Stimulated activated CD8-positive, alpha-beta memory T cell treated with anti-CD3 and anti-CD28 coated beads, Interleukin-7, amount 100 ng/mL, for 4 hours (primary cell): ENCODE measurements at regions not wholly inside any gene's neighbourhood (a gene's known extent, or its start where the extent isn't known, plus 50 kb on each side); places are given as distances from the start of the nearest gene placed in this dataset.
"Not testable (repeated sequence)": the region's sequence is repeated elsewhere in the genome, so short reads cannot be mapped to it uniquely, and the experiment has no call there.

ENCODE experiments used
- DNase-seq, 2 donors: peaks; one replicate each; pipeline ENCODE4 v3.0.0-alpha.2; 2020; ENCODE audit warnings: low read depth in 2 of 2

DNA sequence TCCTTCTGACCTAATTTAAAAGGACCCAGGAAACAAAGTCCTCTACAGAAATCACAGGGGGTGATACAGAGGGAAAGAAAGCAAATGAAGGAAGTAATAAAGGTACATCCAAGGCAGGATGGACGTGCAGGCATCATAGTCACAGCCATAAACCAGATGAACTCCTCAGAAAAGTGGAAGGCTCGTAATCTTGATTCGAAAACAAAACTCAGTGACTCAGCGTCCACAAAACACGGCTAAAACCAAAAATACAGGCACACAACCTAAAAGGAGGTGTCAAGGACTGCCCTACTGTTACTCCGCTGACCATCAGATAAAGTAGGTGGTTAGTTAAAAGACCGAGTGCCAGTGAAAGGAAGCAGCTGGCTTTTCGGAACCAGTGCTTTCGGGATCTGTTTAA lies 81.5 kb downstream of the TRIM69 start:
- not testable (repeated sequence) for DNase-seq

DNA sequence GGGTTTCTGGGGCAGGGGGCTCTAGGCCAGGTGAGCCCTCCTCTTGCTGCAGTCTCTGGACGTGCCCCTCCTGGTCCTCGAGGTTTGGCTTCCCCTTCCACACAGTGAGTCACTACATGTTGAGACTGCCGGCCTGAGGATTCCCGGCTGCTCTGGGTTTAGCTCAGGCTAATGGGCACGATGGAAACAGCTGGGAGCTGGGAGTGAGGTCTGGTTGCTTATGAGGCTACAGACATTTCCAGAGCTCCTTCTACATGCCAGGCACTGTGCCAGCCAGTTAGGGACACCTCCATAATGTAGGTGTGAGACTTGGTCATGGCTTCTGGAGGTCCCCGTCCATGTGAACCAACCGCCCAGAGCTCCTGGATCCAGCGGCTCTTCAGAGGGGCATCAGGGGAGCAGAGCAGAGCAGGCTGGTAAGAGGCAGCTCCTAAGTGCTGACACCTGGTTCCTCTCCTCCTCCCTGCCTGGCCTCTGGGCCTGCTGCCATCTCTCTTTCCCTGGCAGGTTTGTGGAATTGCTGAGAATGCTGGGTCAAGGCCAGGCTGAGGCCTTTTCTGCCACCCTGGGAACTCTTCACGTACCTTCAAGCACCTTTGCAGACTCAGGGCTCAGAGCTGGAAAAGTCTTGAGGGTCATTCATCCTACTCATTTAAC lies 83.1 kb downstream of the TRIM69 start:
- DNase-seq: not testable (repeated sequence)

DNA sequence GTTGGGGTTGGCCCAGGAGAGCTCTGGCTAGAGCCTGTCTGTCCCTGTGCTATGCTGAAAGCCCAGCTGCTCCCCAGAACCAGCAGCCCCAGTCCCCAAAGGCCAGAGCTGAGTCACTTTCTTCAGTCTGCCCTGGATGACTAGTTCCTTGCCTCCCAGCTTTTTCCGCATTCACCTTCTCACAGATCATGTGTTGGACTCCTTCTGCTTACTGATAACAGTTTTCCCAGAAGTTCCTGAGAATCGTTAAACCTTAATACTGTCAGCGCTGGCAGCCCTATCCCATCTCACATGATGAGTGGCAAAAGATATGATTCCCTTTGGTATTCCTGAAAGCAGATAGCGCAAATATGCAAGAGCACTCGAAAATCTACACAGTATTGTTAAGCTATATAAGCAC lies 84.2 kb downstream of the TRIM69 start:
- not testable (repeated sequence) for DNase-seq

DNA sequence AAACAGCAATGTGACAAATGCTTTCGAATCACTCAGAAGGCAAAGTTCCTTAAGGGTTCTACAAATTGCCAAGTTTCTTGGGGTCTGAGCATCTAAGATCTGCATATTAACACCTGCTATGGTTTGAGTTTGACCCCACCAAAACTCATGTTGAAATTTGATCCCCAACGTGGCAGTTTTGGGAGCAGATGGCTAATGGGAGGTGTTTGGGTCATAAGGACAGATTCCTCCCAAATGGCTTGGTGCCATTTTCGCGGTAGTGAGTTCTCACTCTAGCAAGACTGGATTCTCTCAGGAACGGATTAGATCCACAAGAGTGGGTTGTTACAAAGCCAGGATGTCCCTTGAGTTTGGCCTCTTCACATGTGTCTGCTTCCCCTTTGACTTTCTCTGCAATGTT lies 84.6 kb downstream of the TRIM69 start:
- DNase-seq: not testable (repeated sequence)

DNA sequence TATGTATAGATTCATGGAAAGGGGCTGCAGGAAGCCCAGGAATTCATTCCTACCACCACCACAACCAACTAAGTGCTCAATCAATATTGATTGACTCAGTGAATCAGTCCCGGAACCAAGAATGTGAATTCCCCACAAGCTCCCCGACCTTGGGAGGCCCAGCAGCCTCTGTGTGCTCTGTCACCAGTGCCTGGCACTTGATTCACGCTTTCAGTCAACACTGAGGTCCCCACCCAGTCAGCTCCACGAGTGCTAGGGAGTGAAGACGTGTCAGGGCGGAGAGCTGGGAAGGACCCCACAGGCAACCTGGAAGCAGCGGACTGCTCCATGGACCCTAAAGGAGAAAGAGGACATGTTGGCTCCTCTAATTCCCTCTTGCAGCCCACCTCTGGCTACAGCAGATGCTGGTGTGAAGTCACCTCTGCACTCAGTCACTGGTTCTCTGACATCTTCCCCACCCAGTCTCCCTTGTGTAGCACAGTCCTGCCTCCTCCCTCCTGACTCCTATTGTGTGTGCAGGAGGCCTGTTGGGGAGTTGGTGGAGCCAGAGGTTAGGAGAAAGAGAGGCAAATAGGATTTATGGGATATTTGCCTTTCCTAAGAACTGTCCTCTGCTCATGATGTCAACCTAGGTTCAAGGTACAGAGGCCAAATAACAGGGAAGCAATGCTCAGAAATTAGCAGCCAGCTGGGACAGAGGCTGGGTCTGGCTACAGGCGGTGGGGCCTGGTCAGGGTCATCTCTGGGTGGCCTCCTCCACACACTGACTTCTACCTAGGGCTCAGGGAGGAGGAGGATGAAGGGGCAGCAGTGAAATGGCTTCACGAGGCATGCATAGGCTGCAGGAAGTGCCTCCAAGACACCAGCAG lies 88.2 kb downstream of the TRIM69 start:
- not testable (repeated sequence) for DNase-seq

DNA sequence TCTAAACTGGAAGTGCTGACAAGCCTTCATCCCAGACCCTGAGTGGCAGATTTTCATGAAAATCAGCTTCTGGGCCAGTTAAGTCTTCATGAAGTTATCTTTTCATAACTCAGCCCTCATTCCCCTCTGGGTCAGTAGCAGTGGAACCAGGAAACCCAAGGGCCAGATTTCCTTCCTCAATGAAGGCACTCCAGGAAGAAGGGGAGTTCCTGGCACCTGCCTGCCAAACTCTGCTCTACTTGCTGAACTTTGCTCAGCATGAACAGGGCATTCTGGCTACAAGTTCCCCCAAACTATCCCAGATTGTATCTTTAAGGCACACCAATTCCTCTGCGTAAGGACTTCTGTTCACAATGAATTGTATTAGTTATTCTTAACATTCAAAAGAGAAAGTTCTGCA lies 90.3 kb downstream of the TRIM69 start:
- not testable (repeated sequence) for DNase-seq

DNA sequence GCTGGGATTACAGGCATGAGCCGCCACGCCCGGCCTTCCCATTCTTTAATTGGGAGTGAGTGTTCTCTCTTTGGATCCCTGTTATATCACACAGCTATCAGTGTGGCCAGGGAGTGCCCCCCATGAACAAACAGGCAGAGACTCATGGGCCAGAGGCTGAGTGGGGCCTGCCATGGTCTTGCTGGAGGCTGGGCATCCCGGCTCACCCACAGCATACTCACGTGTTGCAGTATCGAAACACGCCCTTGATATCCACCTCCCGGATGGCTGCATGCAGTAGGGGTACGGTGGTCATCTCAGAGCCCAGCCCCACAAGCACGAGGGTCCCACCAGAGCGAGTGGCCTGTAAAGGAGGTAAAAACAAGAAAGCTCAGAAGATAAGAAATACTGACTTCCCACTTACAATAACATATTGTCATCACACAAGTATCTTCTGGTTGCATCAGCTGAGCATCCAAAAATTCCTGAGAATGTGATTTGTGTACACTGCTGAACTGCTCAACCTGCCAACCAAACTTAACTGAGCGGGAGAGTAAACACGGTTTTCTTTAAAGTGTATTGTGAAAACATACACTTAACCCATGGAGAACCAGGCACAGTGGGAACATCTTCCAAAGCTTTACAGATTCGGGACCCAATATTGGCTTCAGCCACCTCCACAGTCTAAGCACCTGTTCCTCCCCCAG lies 92.0 kb downstream of the TRIM69 start:
- not testable (repeated sequence) for DNase-seq

DNA sequence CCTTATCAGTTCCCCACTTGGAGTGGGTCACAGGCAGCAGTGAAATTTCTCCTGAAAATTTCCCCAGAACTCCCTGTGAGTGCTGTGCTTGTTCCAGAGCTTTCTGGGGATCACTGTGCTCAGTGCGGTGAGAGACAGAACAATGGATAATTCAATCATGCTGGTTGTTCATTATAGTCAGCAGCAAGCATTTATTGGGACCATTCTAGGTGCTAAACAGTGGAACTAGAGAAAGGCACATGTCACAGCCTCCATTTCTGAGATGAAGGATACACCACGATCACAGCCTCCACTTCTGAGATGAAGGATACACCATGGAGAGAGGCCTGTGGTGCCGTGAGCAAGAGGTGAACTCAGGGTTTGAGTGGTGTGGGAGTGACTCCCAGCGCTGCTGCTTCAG lies 92.8 kb downstream of the TRIM69 start:
- DNase-seq: not testable (repeated sequence)

DNA sequence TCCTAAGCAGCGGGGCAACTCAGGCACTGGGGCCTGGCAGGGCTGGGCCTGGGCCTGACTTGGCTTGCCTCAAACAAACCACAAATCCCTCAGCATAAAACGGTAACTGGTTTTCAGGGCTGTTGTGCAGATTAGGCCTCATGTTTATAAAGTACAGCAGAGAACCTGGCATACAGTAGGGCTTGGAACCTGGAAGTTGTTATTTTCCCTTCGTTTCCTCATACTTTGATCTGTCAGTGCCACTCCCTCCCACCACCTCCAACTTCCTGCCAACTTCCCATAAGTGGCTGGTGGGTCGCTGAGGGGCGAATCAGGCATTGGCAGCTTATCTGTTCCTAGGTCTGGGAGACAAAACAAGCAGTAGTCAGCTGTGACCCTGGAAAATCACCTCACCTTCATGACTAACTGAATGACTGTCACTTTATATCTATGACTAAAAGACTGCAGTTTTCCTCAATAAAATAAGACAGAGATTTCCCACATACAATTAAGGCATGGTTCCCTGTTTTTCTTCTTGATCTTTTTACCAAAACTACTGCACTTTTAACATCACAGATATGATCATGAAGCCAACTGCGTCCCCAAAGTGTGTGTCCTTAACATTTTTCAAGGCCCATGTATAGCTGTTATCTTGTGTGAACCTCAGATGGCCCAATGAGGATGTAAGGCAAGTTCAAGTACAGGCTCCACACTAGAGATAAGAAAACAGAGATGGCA lies 94.5 kb downstream of the TRIM69 start:
- not testable (repeated sequence) for DNase-seq

DNA sequence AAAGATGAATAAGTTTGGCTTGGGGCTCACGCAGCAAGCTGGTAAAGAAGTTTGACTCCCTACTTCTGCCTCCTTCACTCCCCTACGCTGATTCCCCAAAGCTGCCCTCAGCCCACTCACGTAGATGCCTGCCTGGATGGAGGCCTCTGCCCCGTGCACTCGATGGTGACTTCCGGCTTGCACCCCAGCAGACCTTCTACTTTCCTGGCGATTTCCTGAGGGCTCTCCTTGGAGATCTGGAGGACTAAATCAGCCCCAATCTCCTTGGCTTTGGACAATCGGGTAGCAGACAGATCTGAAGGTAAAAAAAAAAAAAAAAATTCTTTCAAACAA lies 95.0 kb downstream of the TRIM69 start:
- DNase-seq: not testable (repeated sequence)

DNA sequence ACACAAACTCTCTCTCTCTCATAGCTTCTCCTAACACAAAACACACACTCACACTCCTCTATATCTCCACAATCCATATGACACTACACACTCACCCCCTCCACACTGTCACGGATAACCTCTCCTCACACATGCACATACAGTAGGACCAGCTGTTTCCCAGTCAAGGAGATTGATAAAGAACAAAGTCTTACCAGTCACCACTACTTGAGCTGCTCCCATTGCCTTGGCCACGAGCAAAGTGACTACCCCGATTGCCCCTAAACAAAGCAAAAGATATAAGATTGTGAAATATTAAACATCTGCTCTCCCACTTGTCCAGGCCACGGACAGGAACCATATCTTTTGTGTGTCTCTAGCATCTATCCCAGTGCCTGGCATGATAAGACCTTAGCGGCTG lies 95.8 kb downstream of the TRIM69 start:
- DNase-seq: not testable (repeated sequence)

DNA sequence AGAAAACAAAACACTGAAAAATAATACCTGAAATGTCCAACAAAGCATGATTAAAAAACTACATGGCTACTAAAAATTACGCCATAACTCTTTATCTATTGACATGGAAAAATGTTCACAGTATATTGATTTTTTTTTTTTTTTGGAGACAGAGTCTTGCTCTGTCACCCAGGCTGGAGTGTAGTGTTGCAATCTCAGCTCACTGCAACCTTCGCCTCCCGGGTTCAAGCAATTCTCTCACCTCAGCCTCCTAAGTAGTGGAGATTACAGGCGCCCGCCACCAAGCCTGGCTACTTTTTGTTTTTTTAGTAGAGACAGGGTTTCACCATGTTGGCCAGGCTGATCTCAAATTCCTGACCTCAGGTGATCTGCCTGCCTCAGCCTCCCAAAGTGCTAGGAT lies 96.8 kb downstream of the TRIM69 start:
- DNase-seq: not testable (repeated sequence)

DNA sequence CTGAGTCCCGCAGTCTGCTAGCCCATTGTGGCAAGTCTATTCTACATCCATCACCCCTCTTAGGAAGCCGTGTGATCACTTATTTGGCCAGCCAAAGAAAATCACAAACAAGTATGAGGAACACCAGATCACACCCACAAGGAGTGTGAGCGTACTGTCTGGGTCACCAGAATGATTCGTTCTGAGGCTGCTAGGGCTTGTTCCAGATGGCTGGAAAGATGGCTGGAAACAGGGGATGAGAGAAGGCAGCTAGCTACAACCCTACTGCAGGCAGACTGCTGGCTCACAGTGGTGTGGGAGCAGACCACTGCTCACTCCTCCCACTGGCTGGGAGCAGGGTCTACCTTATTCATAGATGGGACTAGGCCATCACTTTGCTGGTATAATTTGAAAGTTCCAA lies 97.4 kb downstream of the TRIM69 start:
- not testable (repeated sequence) for DNase-seq

DNA sequence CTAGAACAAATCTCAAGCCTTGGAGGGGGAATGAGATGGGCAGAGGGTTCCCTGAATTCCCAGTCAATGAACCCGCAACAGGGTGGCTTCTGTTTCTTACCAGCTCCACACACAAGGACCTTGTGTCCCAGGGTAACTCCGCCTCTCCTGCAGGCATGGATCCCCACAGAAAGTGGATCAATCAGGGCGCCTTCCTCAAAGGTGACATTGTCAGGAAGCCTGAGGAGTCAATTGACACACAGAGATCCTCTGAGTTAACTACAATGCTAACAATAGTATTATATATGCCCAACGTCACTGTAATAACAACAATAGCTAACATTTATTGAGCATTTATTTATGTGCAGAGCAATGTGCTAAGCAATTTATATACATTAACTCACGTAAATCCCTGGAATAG lies 98.8 kb downstream of the TRIM69 start:
- DNase-seq: not testable (repeated sequence)

DNA sequence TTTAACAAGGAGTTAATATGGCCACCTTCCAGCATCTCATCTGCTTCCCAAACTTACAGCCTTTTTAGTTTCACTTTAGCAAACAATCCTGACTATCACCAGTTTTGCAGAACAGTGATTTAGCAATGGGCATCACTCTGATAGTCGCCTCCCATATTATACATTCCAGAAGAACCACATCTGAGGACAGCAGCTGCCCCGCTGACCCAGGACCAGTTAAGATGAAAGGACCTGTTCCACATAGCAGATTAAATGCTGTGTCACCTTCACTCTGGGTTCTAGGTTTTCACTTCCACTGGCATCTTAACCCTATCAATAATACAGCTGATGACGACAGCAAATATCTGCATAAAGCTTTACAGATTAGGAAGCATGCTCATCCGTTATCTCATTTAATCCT lies 99.8 kb downstream of the TRIM69 start:
- no peak for DNase-seq

DNA sequence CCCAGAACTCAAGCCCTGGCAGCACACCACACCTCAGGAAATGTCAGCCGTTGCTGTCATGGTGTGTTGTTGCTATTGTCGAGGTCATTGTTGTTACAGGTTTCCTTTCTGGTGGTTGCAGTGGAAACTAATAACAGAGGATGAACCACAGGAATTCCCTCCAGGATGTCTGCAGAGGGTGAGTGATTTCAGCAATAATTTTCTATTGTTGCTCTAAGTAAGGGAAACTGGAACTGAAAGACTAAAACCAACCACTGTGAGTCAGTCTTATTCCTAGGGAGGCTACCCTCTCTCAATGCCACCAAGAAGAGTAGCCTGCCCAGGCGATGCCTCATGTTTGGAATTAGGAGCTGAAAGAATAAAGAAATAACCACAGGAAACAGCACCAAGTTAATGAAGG lies 102.6 kb downstream of the TRIM69 start:
- DNase-seq: not testable (repeated sequence)

DNA sequence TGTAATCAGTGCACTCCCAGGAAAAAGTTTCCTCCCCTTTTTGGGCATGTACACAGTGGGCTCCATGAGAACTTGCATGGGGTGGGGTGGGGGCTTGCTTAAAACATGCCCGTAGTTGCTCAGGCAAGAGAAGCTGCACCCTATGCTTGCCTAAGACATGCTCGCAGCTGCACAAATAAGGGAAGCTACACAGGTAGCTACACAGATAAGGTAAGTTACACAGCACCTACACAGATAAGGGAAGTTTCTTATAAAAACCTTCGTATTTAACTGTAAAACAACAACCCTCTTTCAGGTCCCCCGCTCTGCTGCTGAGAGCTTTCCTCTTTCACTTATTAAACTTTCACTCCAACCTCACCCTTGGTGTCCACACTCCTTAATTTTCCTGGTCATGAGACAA lies 105.4 kb downstream of the TRIM69 start:
- DNase-seq: not testable (repeated sequence)

DNA sequence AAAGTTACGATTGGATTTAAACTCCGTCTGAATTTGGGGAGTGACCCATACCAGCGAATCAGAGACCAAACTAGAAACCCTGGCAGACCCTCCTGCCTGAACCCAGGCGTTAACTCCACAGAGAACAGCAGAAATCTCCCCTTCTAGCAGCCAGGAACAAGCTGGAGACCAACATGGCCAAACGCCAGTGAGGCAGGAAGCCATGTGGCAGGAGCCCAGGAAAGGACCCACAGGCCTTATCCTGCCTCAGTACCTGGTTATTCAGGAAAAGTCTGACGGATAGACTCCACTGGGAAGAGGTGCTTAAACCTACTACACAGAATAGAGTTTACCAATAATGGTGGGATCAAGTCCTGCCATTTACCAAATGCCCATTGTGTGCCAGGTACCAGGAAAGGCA lies 106.6 kb downstream of the TRIM69 start:
- DNase-seq: not testable (repeated sequence)

DNA sequence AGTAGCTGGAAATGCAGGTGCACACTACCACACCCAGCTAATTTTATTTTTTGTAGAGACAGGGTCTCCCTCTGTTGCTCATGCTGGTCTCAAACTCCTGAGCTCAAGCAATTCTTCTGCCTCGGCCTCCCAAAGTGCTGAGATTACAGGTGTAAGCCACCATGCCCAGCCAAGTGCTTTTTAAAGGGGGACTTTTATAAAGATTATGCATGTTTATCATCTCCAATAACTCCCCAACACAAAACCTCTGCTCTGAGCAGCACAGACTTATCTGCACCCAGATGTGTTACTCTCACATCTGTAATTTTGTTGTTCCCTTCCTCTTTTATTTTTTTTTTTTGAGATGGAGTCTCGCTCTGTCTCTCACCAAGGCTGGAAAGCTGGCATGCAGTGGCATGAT lies 108.6 kb downstream of the TRIM69 start:
- DNase-seq: not testable (repeated sequence)

DNA sequence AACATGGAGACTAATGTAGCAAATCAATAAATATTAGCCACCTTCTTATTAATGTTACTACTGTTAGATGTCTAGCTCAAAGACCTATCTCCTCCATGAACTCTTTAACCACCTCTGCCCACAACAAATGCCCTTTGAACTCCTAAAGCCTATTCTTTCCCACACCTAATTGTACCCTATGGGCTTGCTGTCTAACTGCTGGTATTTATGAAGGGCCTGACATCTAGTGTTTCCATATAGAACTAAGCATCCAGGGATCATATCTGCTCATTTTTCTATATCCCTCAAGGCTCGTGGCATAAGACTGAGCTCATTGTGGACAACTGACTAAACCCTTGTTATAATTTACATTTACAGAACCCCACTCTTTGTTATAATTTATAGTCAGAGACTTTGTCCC lies 109.8 kb downstream of the TRIM69 start:
- not testable (repeated sequence) for DNase-seq

DNA sequence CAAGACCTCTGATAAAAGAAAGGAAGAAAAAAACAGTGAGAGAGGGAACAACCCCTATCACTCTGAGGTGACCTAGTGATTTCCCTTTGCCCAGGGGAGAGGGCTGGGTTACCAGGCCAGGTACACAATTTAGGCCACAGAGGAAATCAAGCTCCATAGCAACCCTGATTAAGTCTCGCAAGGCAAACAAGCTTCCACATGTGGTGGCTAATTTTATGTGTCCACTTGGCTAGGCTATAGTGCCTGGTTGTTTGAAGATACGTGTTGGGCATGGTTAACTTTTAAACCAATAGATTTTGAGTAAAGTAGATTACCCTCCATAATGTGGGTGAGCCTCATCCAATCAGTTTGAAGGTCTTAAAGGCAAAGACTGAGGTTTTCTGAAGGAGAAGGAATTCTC lies 108.9 kb upstream of the TERB2 start:
- DNase-seq: not testable (repeated sequence)

DNA sequence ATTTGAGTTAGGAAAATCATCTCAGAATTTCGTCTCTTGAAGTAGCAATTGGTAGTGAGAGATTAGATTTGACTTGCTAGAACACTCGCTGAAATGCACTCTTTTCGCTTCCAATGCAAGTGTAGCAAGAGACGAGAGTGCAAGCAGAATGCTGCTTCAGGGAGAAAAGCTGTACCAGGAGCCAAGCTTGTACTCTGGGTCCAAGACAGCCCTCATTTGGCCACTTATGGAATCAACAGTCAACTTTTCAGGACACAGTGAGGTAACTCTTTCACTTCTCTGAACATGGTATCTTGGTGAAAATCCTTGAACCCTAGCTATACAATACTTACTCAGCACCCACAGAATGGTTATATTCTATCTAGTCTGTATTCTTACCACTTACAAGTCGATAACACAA lies 107.6 kb upstream of the TERB2 start:
- DNase-seq: not testable (repeated sequence)
